Cardiac muscle cell (in vitro differentiated cells and primary cell): ENCODE measurements at regions not wholly inside any gene's neighbourhood (a gene's known extent, or its start where the extent isn't known, plus 50 kb on each side); places are given as distances from the start of the nearest gene placed in this dataset.

Experiments
- DNase-seq, 2 donors: peaks; one replicate each; pipeline versions ENCODE4 v3.0.0 to v3.0.0-alpha.2; 2010 to 2017; ENCODE audit warnings: low read depth in 1 of 2, low spot score in 1 of 2
- H3K27ac ChIP-seq: fragments of 200-600 bp; sonication (generic); 2 replicates; pipeline ENCODE4 v1.5.1; 2016
- H3K27me3 ChIP-seq: fragments of 200-600 bp; sonication (generic); 2 replicates; pipeline ENCODE4 v1.6.0; 2016; ENCODE audit warnings: control low read depth
- H3K36me3 ChIP-seq: fragments of 200-600 bp; sonication (generic); 2 replicates; pipeline ENCODE4 v1.5.1; 2016; ENCODE audit warnings: control low read depth
- H3K4me1 ChIP-seq: fragments of 200-600 bp; sonication (generic); 2 replicates; pipeline ENCODE4 v1.8.1; 2017; ENCODE audit warnings: low read depth, mild to moderate bottlenecking, mixed run types
- H3K4me3 ChIP-seq: fragments of 200-600 bp; sonication (generic); 2 replicates; pipeline ENCODE4 v1.5.1; 2016; ENCODE audit warnings: mild to moderate bottlenecking
- H3K9me3 ChIP-seq: fragments of 200-600 bp; sonication (generic); 2 replicates; pipeline ENCODE4 v1.5.1; 2017; ENCODE audit warnings: low read depth, mild to moderate bottlenecking, control low read depth
- TF ChIP-seq, protein P1 (sequence below): IDR thresholded peaks from 2 replicates; pipeline ENCODE4 v1.5.1; 2012; ENCODE audit warnings: low read depth, mild to moderate bottlenecking, low read length

GRCh38 chr3:189573004-189573403 lies 58.2 kb upstream of the TP63 start:
- Histone ChIP-seq H3K4me1 (no peaks in the 10 kb centered on the region), H3K36me3 (no peaks in the 10 kb centered on the region), H3K27ac (no peak overlapping the region), H3K4me3 (no peak overlapping the region), H3K9me3 (no peaks in the 10 kb centered on the region), H3K27me3 (no peaks in the 10 kb centered on the region)
- peak in 1 of 2 donors; percentile 16 for DNase-seq
- TF ChIP-seq, protein P1, sequence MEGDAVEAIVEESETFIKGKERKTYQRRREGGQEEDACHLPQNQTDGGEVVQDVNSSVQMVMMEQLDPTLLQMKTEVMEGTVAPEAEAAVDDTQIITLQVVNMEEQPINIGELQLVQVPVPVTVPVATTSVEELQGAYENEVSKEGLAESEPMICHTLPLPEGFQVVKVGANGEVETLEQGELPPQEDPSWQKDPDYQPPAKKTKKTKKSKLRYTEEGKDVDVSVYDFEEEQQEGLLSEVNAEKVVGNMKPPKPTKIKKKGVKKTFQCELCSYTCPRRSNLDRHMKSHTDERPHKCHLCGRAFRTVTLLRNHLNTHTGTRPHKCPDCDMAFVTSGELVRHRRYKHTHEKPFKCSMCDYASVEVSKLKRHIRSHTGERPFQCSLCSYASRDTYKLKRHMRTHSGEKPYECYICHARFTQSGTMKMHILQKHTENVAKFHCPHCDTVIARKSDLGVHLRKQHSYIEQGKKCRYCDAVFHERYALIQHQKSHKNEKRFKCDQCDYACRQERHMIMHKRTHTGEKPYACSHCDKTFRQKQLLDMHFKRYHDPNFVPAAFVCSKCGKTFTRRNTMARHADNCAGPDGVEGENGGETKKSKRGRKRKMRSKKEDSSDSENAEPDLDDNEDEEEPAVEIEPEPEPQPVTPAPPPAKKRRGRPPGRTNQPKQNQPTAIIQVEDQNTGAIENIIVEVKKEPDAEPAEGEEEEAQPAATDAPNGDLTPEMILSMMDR: no peak

DNA sequence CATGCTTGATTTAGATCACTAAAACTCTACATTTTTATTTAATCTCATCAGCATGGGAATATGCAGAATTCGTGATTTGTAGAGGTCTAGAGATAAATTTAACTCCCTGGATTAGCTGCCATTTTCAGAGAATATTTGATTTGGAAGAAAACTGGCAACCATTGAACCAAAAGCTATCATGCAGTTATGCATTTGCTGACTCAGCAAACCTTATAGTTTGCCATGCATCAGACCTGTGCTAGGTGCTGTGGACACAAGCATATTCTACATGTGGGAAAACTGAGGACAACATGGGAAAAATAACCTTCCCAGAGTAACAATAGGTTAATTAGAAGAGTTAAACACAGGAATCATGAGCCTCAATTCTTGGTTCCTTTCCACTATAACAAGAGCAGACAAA lies 54.7 kb upstream of the TP63 start:
- Histone ChIP-seq H3K27me3 (no peaks in the 10 kb centered on the region), H3K9me3 (no peaks in the 10 kb centered on the region), H3K4me3 (no peak overlapping the region), H3K4me1 (peaks cover 4% of the 10 kb centered on the region), H3K36me3 (no peaks in the 10 kb centered on the region), H3K27ac (no peak overlapping the region)
- TF ChIP-seq, protein P1: no peak
- DNase-seq: no peak

GRCh38 chr3:189577050-189577951 lies 53.9 kb upstream of the TP63 start:
- H3K4me1 ChIP-seq: peaks cover 4% of the 10 kb centered on the region
- DNase-seq: no peak
- H3K27me3 ChIP-seq: no peaks in the 10 kb centered on the region
- H3K4me3 ChIP-seq: no peak overlapping the region
- H3K27ac ChIP-seq: no peak overlapping the region
- no peaks in the 10 kb centered on the region for H3K9me3 ChIP-seq
- TF ChIP-seq, protein P1: no peak
- H3K36me3 ChIP-seq: no peaks in the 10 kb centered on the region

DNA sequence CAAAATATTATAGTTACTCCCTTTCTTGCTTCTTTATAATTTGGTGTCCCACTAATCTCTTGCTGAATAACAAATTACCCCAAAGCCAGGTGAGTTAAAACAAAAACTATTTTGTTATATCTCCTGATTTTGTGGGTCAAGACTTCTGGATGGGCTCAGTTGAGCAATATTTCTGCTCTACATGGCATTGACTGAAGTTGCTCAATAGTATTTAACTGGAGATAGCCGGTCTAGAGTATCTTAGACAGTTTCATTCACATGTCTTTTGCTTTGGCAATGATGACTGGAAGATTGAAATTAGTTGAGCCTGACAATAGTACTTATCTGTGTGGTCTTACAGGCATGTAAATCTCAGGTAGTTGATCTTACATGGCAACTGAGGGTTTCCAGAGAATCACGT lies 51.0 kb upstream of the TP63 start:
- TF ChIP-seq, protein P1: no peak

More for the DNA sequence above, 51.0 kb upstream of the TP63 start:
- Histone ChIP-seq H3K27ac (no peak overlapping the region), H3K27me3 (no peaks in the 10 kb centered on the region), H3K4me1 (peaks cover 4% of the 10 kb centered on the region), H3K4me3 (no peak overlapping the region), H3K36me3 (no peaks in the 10 kb centered on the region), H3K9me3 (no peaks in the 10 kb centered on the region)
- DNase-seq: no peak
